Lung (tissue), 11 donors: ENCODE measurements at regions not wholly inside any gene's neighbourhood (a gene's known extent, or its start where the extent isn't known, plus 50 kb on each side); places are given as distances from the start of the nearest gene placed in this dataset.
"Not testable (repeated sequence)": the region's sequence is repeated elsewhere in the genome, so short reads cannot be mapped to it uniquely, and the experiment has no call there.

Source experiments
- ATAC-seq: fragments of 200-7000 bp; cut with Tn5 transposase; one replicate; pipeline ENCODE4 v1.9.1; 2020; ENCODE audit warnings: moderate number of reproducible peaks; ENCODE audit not compliant: insufficient read depth, low FRiP score
- DNase-seq, 3 donors: peaks; one replicate each; pipeline ENCODE4 v3.0.0-alpha.2; 2013 to 2017
- H3K27ac ChIP-seq, 2 donors: one replicate each; pipeline ENCODE4 v1.5.1; 2013; ENCODE audit warnings: mild to moderate bottlenecking in 2 of 2, moderate library complexity in 2 of 2, control low read depth in 1 of 2, inconsistent platforms in 1 of 2, low read depth in 1 of 2, low read length in 1 of 2
- H3K27me3 ChIP-seq, 3 donors: one replicate each; pipeline ENCODE4 v1.5.1; 2013; ENCODE audit warnings: low read length in 2 of 3; ENCODE audit not compliant: control insufficient read depth in 3 of 3, insufficient read depth in 3 of 3
- H3K36me3 ChIP-seq, 4 donors: one replicate each; pipeline ENCODE4 v1.5.1; 2013; ENCODE audit warnings: low read length in 4 of 4, mild to moderate bottlenecking in 1 of 4, moderate library complexity in 1 of 4; ENCODE audit not compliant: control insufficient read depth in 4 of 4, insufficient read depth in 4 of 4
- H3K4me1 ChIP-seq, 5 donors: one replicate each; pipeline ENCODE4 v1.5.1; 2013; ENCODE audit warnings: low read length in 5 of 5, mild to moderate bottlenecking in 2 of 5, moderate library complexity in 1 of 5; ENCODE audit not compliant: control insufficient read depth in 5 of 5, insufficient read depth in 5 of 5
- H3K4me3 ChIP-seq: one replicate; pipeline ENCODE4 v1.5.1; 2013; ENCODE audit warnings: mild to moderate bottlenecking, control low read depth, moderate library complexity
- H3K9ac ChIP-seq, 2 donors: one replicate each; pipeline ENCODE4 v1.5.1; 2013; ENCODE audit warnings: low read length in 2 of 2, control low read depth in 1 of 2; ENCODE audit not compliant: insufficient read depth in 1 of 2
- H3K9me3 ChIP-seq, 4 donors: one replicate each; pipeline ENCODE4 v1.5.1; 2013; ENCODE audit warnings: low read length in 3 of 4, mild to moderate bottlenecking in 1 of 4, moderate library complexity in 1 of 4; ENCODE audit not compliant: control insufficient read depth in 4 of 4, insufficient read depth in 3 of 4
- CTCF ChIP-seq: IDR thresholded peaks from 2 replicates; pipeline ENCODE4 v1.5.1; 2012; ENCODE audit warnings: mild to moderate bottlenecking; ENCODE audit errors: control extremely low read depth, extremely low read depth
- WGBS, 2 donors: extraction: QIAGEN DNeasy Blood & Tissue Kit; methylation state at CpG; one replicate each; pipeline ENCODE4 v1.1.7; 2013; 5-methylcytosine and 5-hydroxymethylcytosine counted together
- donor health status: control.
- donor health status: control.
- donor health status: Bipolar disorder and iron deficiency.
- donor health status: healthy.
- donor health status: DM: yes; HTN: yes; CAD: no.

- TF ChIP-seq CTCF: no peak
- no peak for DNase-seq
- 59 to 66% methylated on average over 3 of the region's 3 CpGs for WGBS, 2 donors
- no peaks in the 10 kb centered on the region for H3K9me3 ChIP-seq
- H3K27me3 ChIP-seq: no peaks in the 10 kb centered on the region
- H3K27ac ChIP-seq: no peak overlapping the region
- no peaks in the 10 kb centered on the region for H3K4me1 ChIP-seq
- no peak overlapping the region for H3K9ac ChIP-seq
- no peak overlapping the region for H3K4me3 ChIP-seq
- H3K36me3 ChIP-seq: no peaks in the 10 kb centered on the region
- ATAC-seq: no peak
Measured at GRCh38 chr1:170445096-170445495, 86.9 kb upstream of the GORAB start.

- Histone ChIP-seq H3K27me3 (no peaks in the 10 kb centered on the region), H3K27ac (no peak overlapping the region), H3K9me3 (no peaks in the 10 kb centered on the region), H3K36me3 (no peaks in the 10 kb centered on the region), H3K4me3 (no peak overlapping the region), H3K9ac (no peak overlapping the region), H3K4me1 (no peaks in the 10 kb centered on the region)
- ATAC-seq: no peak
- TF ChIP-seq CTCF: no peak
- DNase-seq: no peak
Measured at GRCh38 chr1:170448661-170449158, 83.3 kb upstream of the GORAB start.

GRCh38 chr1:170457325-170458050 is 74.5 kb upstream of the GORAB start:
- H3K9ac ChIP-seq, H3K36me3 ChIP-seq, H3K4me3 ChIP-seq, H3K27me3 ChIP-seq, H3K27ac ChIP-seq, H3K4me1 ChIP-seq, H3K9me3 ChIP-seq: not testable (repeated sequence)
- ATAC-seq (peak; percentile 41), DNase-seq (peak; percentile 22 to 43 (median 41))
- WGBS, 2 donors: 55 to 83% methylated on average over 5 of the region's 5 CpGs

- no peak for TF ChIP-seq CTCF
- WGBS, 2 donors: 31 to 35% methylated on average over 2 of the region's 2 CpGs
- no peak overlapping the region for H3K4me3 ChIP-seq
- DNase-seq (no peak), ATAC-seq (no peak)
- no peak overlapping the region for H3K9ac ChIP-seq
- peaks cover 0 to 3% (median 0%) of the 10 kb centered on the region in 4 donors for H3K9me3 ChIP-seq
- no peaks in the 10 kb centered on the region for H3K27me3 ChIP-seq
- H3K36me3 ChIP-seq: no peaks in the 10 kb centered on the region
- H3K4me1 ChIP-seq: peaks cover 0 to 2% (median 0%) of the 10 kb centered on the region in 5 donors
- H3K27ac ChIP-seq: no peak overlapping the region
Measured at GRCh38 chr1:170460001-170460400, 72.0 kb upstream of the GORAB start.
